ENCODE measurements at regions not wholly inside any gene's neighbourhood (a gene's known extent, or its start where the extent isn't known, plus 50 kb on each side); places are given as distances from the start of the nearest gene placed in this dataset.

- no peak overlapping the region for H3K4me2 ChIP-seq (ENCODE audit: insufficient read depth, low read length)
- H4K20me1 ChIP-seq (replicated peaks; ENCODE audit: control insufficient read depth, extremely low read depth, insufficient read depth, low read length), result no peaks in the 10 kb centered on the region
- H3K36me3 ChIP-seq (ENCODE audit: control insufficient read depth in 2 of 2, extremely low read depth in 1 of 2, insufficient read depth in 2 of 2, low read length in 2 of 2), result no peaks in the 10 kb centered on the region
- DNase-seq (ENCODE audit: low read depth, low spot score) (no peak), FAIRE-seq (no peak)
- BruUV-seq (replicated peaks), result no TSS peak
- H3K27ac ChIP-seq (ENCODE audit: insufficient read depth, low read depth, low read length), result no peak overlapping the region
- no peaks in the 10 kb centered on the region for H3K27me3 ChIP-seq (ENCODE audit: control insufficient read depth in 2 of 2, insufficient read depth in 2 of 2, low read length in 2 of 2)
- H3K9me1 ChIP-seq (replicated peaks; ENCODE audit: control insufficient read depth, extremely low read depth, insufficient read depth, low read length), result no peaks in the 10 kb centered on the region
- no peak overlapping the region for H2AFZ ChIP-seq (ENCODE audit: low read depth, low read length)
- no peaks in the 10 kb centered on the region for H3K9me3 ChIP-seq (replicated peaks; ENCODE audit: control insufficient read depth, insufficient read depth, low read length)
- ChIA-PET CTCF (no interaction called here), POLR2A (no interaction called here)
- H3K79me2 ChIP-seq (ENCODE audit: control insufficient read depth, insufficient read depth, low read length), result no peaks in the 10 kb centered on the region
- H3K4me1 ChIP-seq (ENCODE audit: control insufficient read depth, extremely low read depth, insufficient read depth, low read length), result no peaks in the 10 kb centered on the region
- no peak overlapping the region for H3K9ac ChIP-seq (replicated peaks; ENCODE audit: extremely low read depth, insufficient read depth, low read length)
- dilution Hi-C loops (cut with MboI; ENCODE audit: extremely low pct_ligation_motif_present, low sequenced_read_pairs), result no loop called here
- TF ChIP-seq GATA2 (IDR thresholded peaks at IDR 0.05; ENCODE audit: insufficient read depth, insufficient read length, low read depth, low read length), result no peak
- no peak for TF ChIP-seq MYC (IDR thresholded peaks at IDR 0.05; ENCODE audit: low read depth, low read length)
- TF ChIP-seq FOS (IDR thresholded peaks at IDR 0.05; ENCODE audit: borderline replicate concordance, insufficient read depth, low read length), result no peak
- TF ChIP-seq EZH2 (IDR thresholded peaks at IDR 0.05; ENCODE audit: borderline replicate concordance, low read depth, low read length, severe bottlenecking), result no peak
- TF ChIP-seq, protein P1, sequence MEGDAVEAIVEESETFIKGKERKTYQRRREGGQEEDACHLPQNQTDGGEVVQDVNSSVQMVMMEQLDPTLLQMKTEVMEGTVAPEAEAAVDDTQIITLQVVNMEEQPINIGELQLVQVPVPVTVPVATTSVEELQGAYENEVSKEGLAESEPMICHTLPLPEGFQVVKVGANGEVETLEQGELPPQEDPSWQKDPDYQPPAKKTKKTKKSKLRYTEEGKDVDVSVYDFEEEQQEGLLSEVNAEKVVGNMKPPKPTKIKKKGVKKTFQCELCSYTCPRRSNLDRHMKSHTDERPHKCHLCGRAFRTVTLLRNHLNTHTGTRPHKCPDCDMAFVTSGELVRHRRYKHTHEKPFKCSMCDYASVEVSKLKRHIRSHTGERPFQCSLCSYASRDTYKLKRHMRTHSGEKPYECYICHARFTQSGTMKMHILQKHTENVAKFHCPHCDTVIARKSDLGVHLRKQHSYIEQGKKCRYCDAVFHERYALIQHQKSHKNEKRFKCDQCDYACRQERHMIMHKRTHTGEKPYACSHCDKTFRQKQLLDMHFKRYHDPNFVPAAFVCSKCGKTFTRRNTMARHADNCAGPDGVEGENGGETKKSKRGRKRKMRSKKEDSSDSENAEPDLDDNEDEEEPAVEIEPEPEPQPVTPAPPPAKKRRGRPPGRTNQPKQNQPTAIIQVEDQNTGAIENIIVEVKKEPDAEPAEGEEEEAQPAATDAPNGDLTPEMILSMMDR (IDR thresholded peaks at IDR 0.05; ENCODE audit: extremely low read depth in 1 of 2, insufficient read depth in 1 of 2, low read depth in 1 of 2, low read length in 2 of 2), result no peak
- intact Hi-C loops (cut with micrococcal nuclease), result no loop called here
- no peak overlapping the region for H3K4me3 ChIP-seq (replicated peaks in 1 of 3; ENCODE audit: insufficient read depth in 1 of 3, low read depth in 1 of 3, low read length in 3 of 3)
Observed at GRCh38 chr9:31142456-31142855, 1242.0 kb upstream of the ACO1 start.

GRCh38 chr9:31144614-31145013, 1239.8 kb upstream of the ACO1 start:
- no peaks in the 10 kb centered on the region for H3K4me1 ChIP-seq (ENCODE audit: control insufficient read depth, extremely low read depth, insufficient read depth, low read length)
- ChIA-PET POLR2A (no interaction called here), CTCF (interaction anchor here (0.7 to 1.8 kb wide), 4 partner anchors 9 to 398 kb away, joined by 3 to 5 read pairs (median 4); no protein-coding TSS in a partner anchor)
- no peaks in the 10 kb centered on the region for H3K9me1 ChIP-seq (replicated peaks; ENCODE audit: control insufficient read depth, extremely low read depth, insufficient read depth, low read length)
- H3K9me3 ChIP-seq (replicated peaks; ENCODE audit: control insufficient read depth, insufficient read depth, low read length), result no peaks in the 10 kb centered on the region
- FAIRE-seq, result no peak
- no peaks in the 10 kb centered on the region for H3K36me3 ChIP-seq (ENCODE audit: control insufficient read depth in 2 of 2, extremely low read depth in 1 of 2, insufficient read depth in 2 of 2, low read length in 2 of 2)
- H4K20me1 ChIP-seq (replicated peaks; ENCODE audit: control insufficient read depth, extremely low read depth, insufficient read depth, low read length), result no peaks in the 10 kb centered on the region
- DNase-seq (ENCODE audit: low read depth, low spot score), result no peak
- intact Hi-C loops (cut with micrococcal nuclease), result no loop called here
- H3K79me2 ChIP-seq (ENCODE audit: control insufficient read depth, insufficient read depth, low read length), result no peaks in the 10 kb centered on the region
- no peak overlapping the region for H2AFZ ChIP-seq (ENCODE audit: low read depth, low read length)
- no peak overlapping the region for H3K4me3 ChIP-seq (replicated peaks in 1 of 3; ENCODE audit: insufficient read depth in 1 of 3, low read depth in 1 of 3, low read length in 3 of 3)
- BruUV-seq (replicated peaks), result no TSS peak
- no peak overlapping the region for H3K4me2 ChIP-seq (ENCODE audit: insufficient read depth, low read length)
- H3K9ac ChIP-seq (replicated peaks; ENCODE audit: extremely low read depth, insufficient read depth, low read length), result no peak overlapping the region
- TF ChIP-seq MYC (IDR thresholded peaks at IDR 0.05; ENCODE audit: low read depth, low read length) (no peak), GATA2 (IDR thresholded peaks at IDR 0.05; ENCODE audit: insufficient read depth, insufficient read length, low read depth, low read length) (no peak)
- H3K27me3 ChIP-seq (ENCODE audit: control insufficient read depth in 2 of 2, insufficient read depth in 2 of 2, low read length in 2 of 2), result no peaks in the 10 kb centered on the region
- dilution Hi-C loops (cut with MboI; ENCODE audit: extremely low pct_ligation_motif_present, low sequenced_read_pairs), result no loop called here
- H3K27ac ChIP-seq (ENCODE audit: insufficient read depth, low read depth, low read length), result no peak overlapping the region
